MCF 10A (cell line): ENCODE measurements at regions not wholly inside any gene's neighbourhood (a gene's known extent, or its start where the extent isn't known, plus 50 kb on each side); places are given as distances from the start of the nearest gene placed in this dataset.

Experiments
- BruUV-seq: library from RNA; stranded (reverse); fragments of 400-500 nt; replicated peaks from 2 replicates; lab custom pipeline; 2021; lab: Mats Ljungman, UMichigan
- CTCF ChIA-PET: fragments of 300-600 bp; sonication (Branson Sonifier 250); formaldehyde crosslinking; extraction: SDS; loops from one replicate; lab custom pipeline; 2021; ENCODE audit warnings: antibody characterized with exemption, inconsistent platforms; lab: Yijun Ruan, JAX
- POLR2A ChIA-PET: fragments of 300-600, 350-650 bp; sonication (Branson Sonifier 250); formaldehyde crosslinking; extraction: SDS; loops from one replicate; lab custom pipeline; 2020; ENCODE audit warnings: antibody characterized with exemption, inconsistent platforms; lab: Yijun Ruan, JAX
- DNase-seq: peaks from one replicate; pipeline ENCODE4 v3.0.0-alpha.2; 2018; ENCODE audit not compliant: unreplicated experiment
- H3K27ac Mint-ChIP-seq: one replicate; pipeline ENCODE4 v1.8.0; 2022; ENCODE audit warnings: mild to moderate bottlenecking, low read depth, mixed read lengths; ENCODE audit not compliant: unreplicated experiment
- H3K27me3 Mint-ChIP-seq: one replicate; pipeline ENCODE4 v1.8.0; 2022; ENCODE audit warnings: mixed read lengths; ENCODE audit not compliant: insufficient read depth, unreplicated experiment
- H3K36me3 Mint-ChIP-seq: one replicate; pipeline ENCODE4 v1.8.0; 2022; ENCODE audit warnings: mild to moderate bottlenecking, moderate library complexity, mixed read lengths; ENCODE audit not compliant: insufficient read depth, unreplicated experiment
- H3K4me1 Mint-ChIP-seq: one replicate; pipeline ENCODE4 v1.8.0; 2022; ENCODE audit warnings: mixed read lengths; ENCODE audit not compliant: insufficient read depth, unreplicated experiment
- H3K4me3 Mint-ChIP-seq: one replicate; pipeline ENCODE4 v1.8.0; 2022; ENCODE audit warnings: mild to moderate bottlenecking, moderate library complexity, mixed read lengths; ENCODE audit not compliant: unreplicated experiment
- H3K9me3 Mint-ChIP-seq: one replicate; pipeline ENCODE4 v1.8.0; 2022; ENCODE audit warnings: mixed read lengths; ENCODE audit not compliant: unreplicated experiment
- CTCF ChIP-seq: fragments of 200-600 bp; IDR thresholded peaks from one replicate; pipeline ENCODE4 v1.8.0; 2022; ENCODE audit warnings: antibody characterized with exemption, mild to moderate bottlenecking; ENCODE audit not compliant: unreplicated experiment
- intact Hi-C: fragments of 100-400 bp; cut with micrococcal nuclease; formaldehyde crosslinking; loops from 2 replicates; pipeline ENCODE4 v1.14.1; 2022

- H3K27ac Mint-ChIP-seq = no peak overlapping the region
- TF ChIP-seq CTCF = no peak
- peaks cover 19% of the 10 kb centered on the region for H3K9me3 Mint-ChIP-seq
- H3K4me1 Mint-ChIP-seq = no peaks in the 10 kb centered on the region
- BruUV-seq = no TSS peak
- CTCF ChIA-PET = interaction anchor here (0.6 kb wide), 1 partner anchor 119 kb away, joined by 3 read pairs; no protein-coding TSS in a partner anchor
- H3K4me3 Mint-ChIP-seq = no peak overlapping the region
- intact Hi-C loops = no loop called here
- H3K36me3 Mint-ChIP-seq = no peaks in the 10 kb centered on the region
- no peak for DNase-seq
- H3K27me3 Mint-ChIP-seq = no peaks in the 10 kb centered on the region
- POLR2A ChIA-PET = no interaction called here
These were observed 381.2 kb downstream of the WDR72 start for GRCh38 chr15:53378096-53378800.

DNA sequence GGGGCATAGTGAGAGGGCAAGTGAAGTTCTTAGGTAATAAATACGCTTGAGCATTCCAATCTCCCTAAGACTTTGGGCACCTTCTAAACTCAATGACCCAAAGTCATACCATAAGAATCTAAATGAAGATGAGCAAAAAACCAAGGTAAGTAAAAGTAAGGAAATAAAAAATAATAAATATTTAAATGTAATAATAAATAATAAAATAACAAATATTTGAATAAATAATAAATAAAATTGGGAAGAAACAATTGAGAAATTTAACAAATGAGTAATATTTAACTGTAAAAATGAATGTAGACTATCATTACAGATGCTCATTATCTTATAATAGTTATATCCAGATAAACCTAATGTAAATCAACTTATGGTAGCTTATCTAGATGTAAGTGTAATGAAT, 391.7 kb downstream of the WDR72 start:
- Mint-ChIP-seq H3K4me3 (no peak overlapping the region), H3K27me3 (no peaks in the 10 kb centered on the region), H3K27ac (no peak overlapping the region), H3K36me3 (peaks cover 6% of the 10 kb centered on the region), H3K4me1 (no peaks in the 10 kb centered on the region), H3K9me3 (peaks cover 27% of the 10 kb centered on the region)
- ChIA-PET CTCF (no interaction called here), POLR2A (interaction anchor here (1.3 kb wide), 1 partner anchor 10 kb away, joined by 3 read pairs; no protein-coding TSS in a partner anchor)
- TF ChIP-seq CTCF = no peak
- no TSS peak for BruUV-seq
- no peak for DNase-seq
- intact Hi-C loops = no loop called here

DNA sequence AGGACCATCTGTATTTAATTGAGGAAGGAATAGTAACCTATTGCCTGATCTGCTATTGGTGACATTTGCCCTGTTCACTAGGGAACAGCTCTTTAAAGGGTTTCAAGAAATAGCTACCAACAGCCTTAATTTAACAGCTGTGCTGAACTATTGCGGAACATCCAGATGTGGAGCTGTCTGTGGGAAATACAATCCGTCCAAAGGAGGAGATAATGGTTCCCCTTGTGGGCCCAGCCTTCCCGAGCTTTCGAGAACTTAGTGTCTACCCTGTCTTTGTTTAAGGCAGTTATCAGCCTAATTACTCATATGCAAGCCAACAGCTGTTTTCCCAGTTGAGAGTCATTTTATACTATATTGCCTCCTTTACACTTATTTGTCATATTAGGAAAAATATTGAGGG, 398.6 kb downstream of the WDR72 start:
- no TSS peak for BruUV-seq
- H3K4me1 Mint-ChIP-seq = no peaks in the 10 kb centered on the region

DNA sequence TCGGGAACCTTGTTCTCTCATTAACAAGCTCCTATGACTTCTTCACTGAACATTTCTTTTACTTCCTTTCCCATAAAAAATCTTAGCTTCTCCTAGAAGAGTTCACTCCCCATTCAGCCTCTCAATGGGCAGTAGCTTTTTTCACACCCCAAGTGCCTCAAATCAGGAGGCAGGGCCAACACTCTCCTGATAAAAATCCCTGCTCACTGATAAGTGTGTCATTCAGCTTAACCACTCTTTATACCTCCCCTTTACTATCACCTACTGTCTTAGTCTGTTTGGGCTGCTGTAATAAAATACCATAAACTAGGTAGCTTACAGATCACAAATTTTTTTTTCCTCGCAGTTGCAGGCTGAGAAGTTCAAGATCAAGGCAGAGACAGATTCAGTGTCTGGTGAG, 400.4 kb downstream of the WDR72 start:
- no TSS peak for BruUV-seq
- H3K27me3 Mint-ChIP-seq = no peaks in the 10 kb centered on the region
- no peaks in the 10 kb centered on the region for H3K4me1 Mint-ChIP-seq
- no peak for TF ChIP-seq CTCF
- intact Hi-C loops = no loop called here
- H3K27ac Mint-ChIP-seq = no peak overlapping the region
- no peak overlapping the region for H3K4me3 Mint-ChIP-seq
- POLR2A ChIA-PET = no interaction called here
- peaks cover 33% of the 10 kb centered on the region for H3K9me3 Mint-ChIP-seq
- H3K36me3 Mint-ChIP-seq = peaks cover 6% of the 10 kb centered on the region
- DNase-seq = no peak
- CTCF ChIA-PET = interaction anchor here (0.5 kb wide), 1 partner anchor 185 kb away, joined by 3 read pairs; no protein-coding TSS in a partner anchor

More for the DNA sequence above, 398.6 kb downstream of the WDR72 start:
- CTCF ChIA-PET = interaction anchor here (1.1 kb wide), 1 partner anchor 15 kb away, joined by 4 read pairs; no protein-coding TSS in a partner anchor
- Mint-ChIP-seq H3K4me3 (no peak overlapping the region), H3K27ac (no peak overlapping the region), H3K9me3 (peaks cover 31% of the 10 kb centered on the region), H3K27me3 (no peaks in the 10 kb centered on the region), H3K36me3 (peaks cover 6% of the 10 kb centered on the region)
- intact Hi-C loops = no loop called here
- no peak for DNase-seq
- no peak for TF ChIP-seq CTCF
- POLR2A ChIA-PET = no interaction called here
